ENCODE measurements at regions not wholly inside any gene's neighbourhood (a gene's known extent, or its start where the extent isn't known, plus 50 kb on each side); places are given as distances from the start of the nearest gene placed in this dataset.

DNA sequence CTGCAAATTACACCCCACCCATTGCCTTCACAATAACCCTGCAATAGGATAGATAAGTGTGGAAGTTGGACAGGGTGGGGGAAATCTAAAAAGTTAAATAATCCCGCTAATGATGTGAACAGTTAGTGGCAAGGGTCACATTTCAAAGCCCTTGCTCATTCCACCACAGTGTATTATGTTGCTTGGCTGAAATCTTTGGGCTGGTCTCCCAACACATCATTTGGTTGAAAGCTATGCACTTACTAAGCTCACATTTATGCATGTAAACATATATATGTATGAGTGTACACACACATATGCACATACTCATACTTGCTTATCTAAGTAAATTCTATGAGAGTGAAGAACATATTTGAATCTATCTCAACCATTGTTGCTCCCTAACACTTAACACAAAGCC, 197.8 kb downstream of the RDH14 start:
- no peak overlapping the region for H3K27ac ChIP-seq
- TF ChIP-seq POLR2A (IDR thresholded peaks at IDR 0.05) (no peak), CTCF (IDR thresholded peaks at IDR 0.05) (no peak)
- no peaks in the 10 kb centered on the region for H3K4me1 ChIP-seq
- no peaks in the 10 kb centered on the region for H3K36me3 ChIP-seq
- no peak overlapping the region for H3K4me3 ChIP-seq
- no peaks in the 10 kb centered on the region for H3K27me3 ChIP-seq
- no peak for DNase-seq
- H3K9me3 ChIP-seq = no peaks in the 10 kb centered on the region

DNA sequence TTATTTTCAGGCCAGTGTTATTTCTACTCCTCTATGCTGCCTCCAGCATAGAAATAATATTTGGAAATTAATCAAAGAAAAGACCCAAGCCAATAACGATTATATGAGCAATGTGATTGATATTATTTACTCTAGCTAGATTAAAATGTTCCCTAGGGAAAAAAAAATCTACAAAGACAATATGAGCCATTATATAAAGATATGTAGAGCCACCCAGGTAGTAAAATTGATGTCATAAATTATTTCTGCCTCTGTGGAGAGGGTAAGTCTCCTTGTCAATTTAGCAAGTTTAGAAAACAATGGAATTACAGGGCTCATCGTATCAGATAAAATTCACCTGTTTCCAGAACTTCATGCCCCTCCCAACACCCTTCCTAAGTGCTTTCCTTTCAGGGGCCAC, 202.9 kb downstream of the RDH14 start:
- H3K27me3 ChIP-seq = no peaks in the 10 kb centered on the region
- H3K9me3 ChIP-seq = no peaks in the 10 kb centered on the region
- H3K4me1 ChIP-seq = no peaks in the 10 kb centered on the region
- no peak overlapping the region for H3K27ac ChIP-seq
- no peak for DNase-seq
- no peak for TF ChIP-seq CTCF (IDR thresholded peaks at IDR 0.05)
- TF ChIP-seq POLR2A (IDR thresholded peaks at IDR 0.05) = no peak
- H3K4me3 ChIP-seq = no peak overlapping the region
- no peaks in the 10 kb centered on the region for H3K36me3 ChIP-seq

DNA sequence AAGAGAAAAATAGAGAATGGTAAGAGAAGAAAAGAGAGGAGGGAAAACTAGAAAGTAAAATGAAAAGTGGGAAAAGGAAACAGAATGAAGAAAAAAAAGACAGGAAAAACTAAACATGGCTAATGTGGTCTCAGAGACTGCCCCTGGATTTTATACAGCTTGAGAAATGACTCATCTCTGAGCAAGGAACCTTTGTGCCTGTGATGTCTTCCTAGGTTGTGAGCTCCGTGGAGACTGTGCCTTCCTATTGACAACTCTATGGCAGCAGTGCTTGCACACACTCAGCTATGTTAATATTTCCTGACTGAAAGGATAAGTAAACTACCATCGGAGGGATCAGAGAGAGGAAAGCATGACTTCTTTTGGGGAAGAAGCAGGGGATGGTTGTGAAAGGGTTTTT, 203.8 kb downstream of the RDH14 start:
- H3K4me3 ChIP-seq = no peak overlapping the region
- H3K27me3 ChIP-seq = no peaks in the 10 kb centered on the region
- H3K36me3 ChIP-seq = no peaks in the 10 kb centered on the region
- no peaks in the 10 kb centered on the region for H3K4me1 ChIP-seq
- no peak for DNase-seq
- H3K27ac ChIP-seq = no peak overlapping the region
- no peaks in the 10 kb centered on the region for H3K9me3 ChIP-seq
- TF ChIP-seq POLR2A (IDR thresholded peaks at IDR 0.05) (no peak), CTCF (IDR thresholded peaks at IDR 0.05) (no peak)

- TF ChIP-seq POLR2A (IDR thresholded peaks at IDR 0.05) (no peak), CTCF (IDR thresholded peaks at IDR 0.05) (no peak)
- H3K4me1 ChIP-seq = no peaks in the 10 kb centered on the region
- H3K27ac ChIP-seq = no peak overlapping the region
- no peaks in the 10 kb centered on the region for H3K9me3 ChIP-seq
- DNase-seq = no peak
- no peaks in the 10 kb centered on the region for H3K27me3 ChIP-seq
- no peaks in the 10 kb centered on the region for H3K36me3 ChIP-seq
- no peak overlapping the region for H3K4me3 ChIP-seq
Observed at GRCh38 chr2:18349421-18349820, 211.0 kb downstream of the RDH14 start.

GRCh38 chr2:18346874-18347273, 213.6 kb downstream of the RDH14 start:
- no peaks in the 10 kb centered on the region for H3K4me1 ChIP-seq
- no peak overlapping the region for H3K27ac ChIP-seq
- TF ChIP-seq CTCF (IDR thresholded peaks at IDR 0.05) = no peak
- TF ChIP-seq POLR2A (IDR thresholded peaks at IDR 0.05) = no peak
- no peaks in the 10 kb centered on the region for H3K9me3 ChIP-seq
- DNase-seq = no peak
- no peaks in the 10 kb centered on the region for H3K36me3 ChIP-seq
- no peak overlapping the region for H3K4me3 ChIP-seq
- no peaks in the 10 kb centered on the region for H3K27me3 ChIP-seq

DNA sequence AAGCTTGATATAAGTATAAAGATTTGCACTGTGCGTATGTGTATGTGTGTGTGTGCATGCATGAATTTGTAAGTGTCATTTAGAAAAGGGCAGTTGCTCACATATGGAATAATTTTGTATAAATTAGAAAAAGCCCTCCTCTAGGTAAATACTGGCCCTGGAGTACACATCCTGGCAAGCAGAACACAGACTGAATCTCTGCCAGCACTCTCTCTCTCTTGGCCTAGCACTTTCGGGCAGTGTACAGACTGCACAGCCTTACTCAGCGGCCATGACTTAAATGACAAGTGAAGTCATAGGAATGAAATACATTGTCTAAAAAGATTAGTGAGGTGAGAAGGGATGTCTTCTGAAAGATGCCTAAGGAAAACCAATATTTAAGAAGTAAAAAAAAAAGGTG, 214.1 kb downstream of the RDH14 start:
- no peak for DNase-seq

More for the DNA sequence above, 214.1 kb downstream of the RDH14 start:
- Histone ChIP-seq H3K4me3 (no peak overlapping the region), H3K36me3 (no peaks in the 10 kb centered on the region), H3K27me3 (no peaks in the 10 kb centered on the region), H3K27ac (no peak overlapping the region), H3K9me3 (no peaks in the 10 kb centered on the region), H3K4me1 (no peaks in the 10 kb centered on the region)
- TF ChIP-seq POLR2A (IDR thresholded peaks at IDR 0.05) = no peak
- no peak for TF ChIP-seq CTCF (IDR thresholded peaks at IDR 0.05)
